ENCODE measurements at regions not wholly inside any gene's neighbourhood (a gene's known extent, or its start where the extent isn't known, plus 50 kb on each side); places are given as distances from the start of the nearest gene placed in this dataset.

DNA sequence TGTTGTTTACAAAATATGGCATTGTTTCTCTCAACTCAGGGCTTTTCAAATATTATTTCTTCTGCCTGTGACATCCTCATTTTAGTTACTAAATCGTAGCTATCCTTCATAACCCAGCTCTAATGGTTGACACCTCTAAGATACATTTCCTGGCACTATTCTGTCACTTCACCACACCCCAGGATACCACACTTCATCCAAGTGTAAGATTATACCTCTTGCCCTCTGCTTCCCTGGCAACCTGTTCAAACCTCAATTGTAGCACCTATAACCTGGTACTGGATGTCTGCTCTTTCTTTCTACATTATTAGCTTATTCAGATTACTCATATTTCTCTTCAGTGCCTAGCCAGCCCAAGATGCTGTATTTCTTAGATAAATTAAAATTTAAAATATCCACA lies 175.7 kb upstream of the SPIN4 start:
- TF ChIP-seq, protein P1, sequence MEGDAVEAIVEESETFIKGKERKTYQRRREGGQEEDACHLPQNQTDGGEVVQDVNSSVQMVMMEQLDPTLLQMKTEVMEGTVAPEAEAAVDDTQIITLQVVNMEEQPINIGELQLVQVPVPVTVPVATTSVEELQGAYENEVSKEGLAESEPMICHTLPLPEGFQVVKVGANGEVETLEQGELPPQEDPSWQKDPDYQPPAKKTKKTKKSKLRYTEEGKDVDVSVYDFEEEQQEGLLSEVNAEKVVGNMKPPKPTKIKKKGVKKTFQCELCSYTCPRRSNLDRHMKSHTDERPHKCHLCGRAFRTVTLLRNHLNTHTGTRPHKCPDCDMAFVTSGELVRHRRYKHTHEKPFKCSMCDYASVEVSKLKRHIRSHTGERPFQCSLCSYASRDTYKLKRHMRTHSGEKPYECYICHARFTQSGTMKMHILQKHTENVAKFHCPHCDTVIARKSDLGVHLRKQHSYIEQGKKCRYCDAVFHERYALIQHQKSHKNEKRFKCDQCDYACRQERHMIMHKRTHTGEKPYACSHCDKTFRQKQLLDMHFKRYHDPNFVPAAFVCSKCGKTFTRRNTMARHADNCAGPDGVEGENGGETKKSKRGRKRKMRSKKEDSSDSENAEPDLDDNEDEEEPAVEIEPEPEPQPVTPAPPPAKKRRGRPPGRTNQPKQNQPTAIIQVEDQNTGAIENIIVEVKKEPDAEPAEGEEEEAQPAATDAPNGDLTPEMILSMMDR (conservative IDR thresholded peaks at IDR 0.05; ENCODE audit: low read length): no peak
- no peak for TF ChIP-seq EZH2phosphoT487 (IDR thresholded peaks at IDR 0.05; ENCODE audit: borderline replicate concordance)
